ENCODE measurements at regions not wholly inside any gene's neighbourhood (a gene's known extent, or its start where the extent isn't known, plus 50 kb on each side); places are given as distances from the start of the nearest gene placed in this dataset.

DNA sequence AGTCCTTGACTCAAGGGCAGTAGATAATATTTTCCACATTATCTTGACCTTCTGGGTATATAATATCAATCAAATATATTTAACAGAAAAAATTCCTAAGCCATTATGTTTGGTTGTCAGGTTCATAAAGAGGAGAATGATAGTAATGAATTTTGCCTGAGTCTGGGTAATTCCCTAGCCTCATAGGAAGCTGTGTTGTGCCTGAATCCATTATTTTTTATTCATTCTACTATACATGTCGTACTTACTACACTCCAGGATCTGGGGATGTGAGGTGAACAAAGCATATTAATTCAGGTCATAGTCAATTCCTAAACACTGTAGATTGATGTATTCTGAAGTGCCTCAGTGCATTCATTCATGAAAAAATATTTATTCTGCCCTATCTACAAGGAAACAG, 204.2 kb downstream of the PTGER3 start:
- TF ChIP-seq, protein P1, sequence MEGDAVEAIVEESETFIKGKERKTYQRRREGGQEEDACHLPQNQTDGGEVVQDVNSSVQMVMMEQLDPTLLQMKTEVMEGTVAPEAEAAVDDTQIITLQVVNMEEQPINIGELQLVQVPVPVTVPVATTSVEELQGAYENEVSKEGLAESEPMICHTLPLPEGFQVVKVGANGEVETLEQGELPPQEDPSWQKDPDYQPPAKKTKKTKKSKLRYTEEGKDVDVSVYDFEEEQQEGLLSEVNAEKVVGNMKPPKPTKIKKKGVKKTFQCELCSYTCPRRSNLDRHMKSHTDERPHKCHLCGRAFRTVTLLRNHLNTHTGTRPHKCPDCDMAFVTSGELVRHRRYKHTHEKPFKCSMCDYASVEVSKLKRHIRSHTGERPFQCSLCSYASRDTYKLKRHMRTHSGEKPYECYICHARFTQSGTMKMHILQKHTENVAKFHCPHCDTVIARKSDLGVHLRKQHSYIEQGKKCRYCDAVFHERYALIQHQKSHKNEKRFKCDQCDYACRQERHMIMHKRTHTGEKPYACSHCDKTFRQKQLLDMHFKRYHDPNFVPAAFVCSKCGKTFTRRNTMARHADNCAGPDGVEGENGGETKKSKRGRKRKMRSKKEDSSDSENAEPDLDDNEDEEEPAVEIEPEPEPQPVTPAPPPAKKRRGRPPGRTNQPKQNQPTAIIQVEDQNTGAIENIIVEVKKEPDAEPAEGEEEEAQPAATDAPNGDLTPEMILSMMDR (conservative IDR thresholded peaks at IDR 0.05; ENCODE audit: low read depth, low read length), result no peak
- no peak for DNase-seq (ENCODE audit: low read depth)
- no peak overlapping the region for H3K4me3 ChIP-seq (ENCODE audit: low read depth, low read length)

GRCh38 chr1:70847013-70847412, 200.6 kb downstream of the PTGER3 start:
- H3K4me3 ChIP-seq (ENCODE audit: low read depth, low read length), result no peak overlapping the region
- no peak for DNase-seq (ENCODE audit: low read depth)
- TF ChIP-seq, protein P1 (conservative IDR thresholded peaks at IDR 0.05; ENCODE audit: low read depth, low read length), result no peak

- TF ChIP-seq, protein P1 (conservative IDR thresholded peaks at IDR 0.05; ENCODE audit: low read depth, low read length), result no peak
- no peak overlapping the region for H3K4me3 ChIP-seq (ENCODE audit: low read depth, low read length)
- DNase-seq (ENCODE audit: low read depth), result no peak
Observed at GRCh38 chr1:70855203-70855602, 192.4 kb downstream of the PTGER3 start.

DNA sequence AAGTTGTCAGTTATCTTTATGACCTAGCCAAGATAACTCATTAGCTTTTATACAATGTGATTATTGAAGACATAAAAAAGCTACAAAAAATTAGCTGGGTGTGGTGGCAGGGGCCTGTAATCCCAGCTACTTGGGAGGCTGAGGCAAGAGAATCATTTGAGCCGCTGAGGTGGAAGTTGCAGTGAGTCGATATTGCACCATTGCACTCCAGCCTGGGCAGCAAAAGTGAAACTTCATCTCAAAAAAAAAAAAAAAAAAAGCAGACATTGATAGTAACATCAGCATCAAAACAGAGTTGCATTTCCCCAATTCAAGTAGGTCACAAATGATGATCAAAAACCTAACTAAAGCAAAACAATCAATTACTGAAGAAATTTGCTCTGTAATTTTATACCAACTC, 191.4 kb downstream of the PTGER3 start:
- TF ChIP-seq, protein P1 (conservative IDR thresholded peaks at IDR 0.05; ENCODE audit: low read depth, low read length), result no peak
- H3K4me3 ChIP-seq (ENCODE audit: low read depth, low read length), result no peak overlapping the region
- no peak for DNase-seq (ENCODE audit: low read depth)

DNA sequence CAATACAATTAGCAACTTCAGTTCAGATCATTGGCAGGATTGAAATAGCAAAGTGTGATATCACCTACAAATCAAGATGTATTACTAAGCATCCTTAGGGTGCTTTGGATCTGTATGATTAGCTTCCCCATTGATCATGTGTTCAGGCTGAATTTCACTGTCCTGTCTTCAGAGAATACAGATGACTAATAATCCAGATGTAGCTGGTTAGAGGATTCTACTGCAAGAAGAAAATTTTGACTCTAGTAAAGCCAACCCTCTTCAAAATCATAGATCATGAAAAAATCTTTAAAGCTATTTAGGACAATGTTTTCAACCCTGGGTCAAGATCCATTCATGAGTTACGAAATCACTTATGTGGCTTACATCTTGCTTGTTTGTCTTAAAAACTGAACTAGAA, 184.4 kb downstream of the PTGER3 start:
- no peak for DNase-seq (ENCODE audit: low read depth)
- H3K4me3 ChIP-seq (ENCODE audit: low read depth, low read length), result no peak overlapping the region
- TF ChIP-seq, protein P1 (conservative IDR thresholded peaks at IDR 0.05; ENCODE audit: low read depth, low read length), result no peak

DNA sequence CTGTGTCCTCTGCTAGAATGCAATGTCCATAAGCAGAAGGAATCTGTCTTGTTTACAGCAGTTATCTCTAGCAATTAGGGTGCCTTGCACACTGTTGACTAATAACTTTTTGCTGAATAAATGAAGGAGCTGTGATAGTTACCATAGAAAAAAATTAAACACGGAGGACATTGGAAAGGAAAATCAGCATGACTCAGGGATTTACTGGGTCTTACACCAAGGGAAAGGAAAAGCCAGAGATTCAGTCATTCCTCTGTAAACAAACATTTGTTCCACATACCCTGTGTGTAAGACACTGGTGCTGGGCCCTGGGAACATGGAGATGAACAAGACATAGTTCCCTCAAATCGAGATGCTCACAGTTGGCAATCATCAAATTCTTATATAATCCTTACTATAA, 183.3 kb downstream of the PTGER3 start:
- no peak overlapping the region for H3K4me3 ChIP-seq (ENCODE audit: low read depth, low read length)
- no peak for DNase-seq (ENCODE audit: low read depth)
- TF ChIP-seq, protein P1 (conservative IDR thresholded peaks at IDR 0.05; ENCODE audit: low read depth, low read length), result no peak

- no peak overlapping the region for H3K4me3 ChIP-seq (ENCODE audit: low read depth, low read length)
- no peak for DNase-seq (ENCODE audit: low read depth)
- TF ChIP-seq, protein P1 (conservative IDR thresholded peaks at IDR 0.05; ENCODE audit: low read depth, low read length), result no peak
Observed at GRCh38 chr1:70866542-70867264, 180.9 kb downstream of the PTGER3 start.

All from choroid plexus epithelial cell (primary cell).